ENCODE measurements at regions not wholly inside any gene's neighbourhood (a gene's known extent, or its start where the extent isn't known, plus 50 kb on each side); places are given as distances from the start of the nearest gene placed in this dataset.

DNA sequence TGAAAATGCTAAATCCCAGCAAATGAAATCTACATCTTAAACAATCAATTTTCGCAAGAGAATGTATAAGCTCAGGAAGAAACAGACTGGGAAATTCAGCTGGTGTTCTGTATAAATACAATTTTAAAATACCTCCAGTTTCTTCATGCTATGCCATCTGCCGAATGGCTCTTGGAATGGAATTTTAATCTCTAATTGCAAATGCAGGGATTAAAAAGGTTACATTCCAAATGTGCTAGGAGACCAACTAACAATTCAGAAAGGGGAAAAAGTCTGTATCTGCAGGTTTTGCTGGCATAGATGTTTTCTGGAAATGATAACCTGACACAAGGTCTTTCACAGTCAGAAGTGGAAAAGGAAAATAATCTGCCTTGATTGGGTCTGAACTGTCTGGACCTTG, 379.7 kb downstream of the MAT2B start:
- Histone ChIP-seq H3K9me3 (ENCODE audit: low read length) (no peaks in the 10 kb centered on the region), H3K4me1 (ENCODE audit: insufficient read depth, low read length, poor library complexity, severe bottlenecking) (no peaks in the 10 kb centered on the region), H4K20me1 (ENCODE audit: insufficient read depth, low read length) (no peaks in the 10 kb centered on the region), H3K36me3 (ENCODE audit: insufficient read depth, low read length) (no peaks in the 10 kb centered on the region), H3K27ac (ENCODE audit: low read depth, low read length, poor library complexity, severe bottlenecking) (no peak overlapping the region), H3K9me2 (ENCODE audit: insufficient read depth, low read length) (no peaks in the 10 kb centered on the region), H3K79me2 (ENCODE audit: insufficient read depth, low read depth, low read length) (no peaks in the 10 kb centered on the region), H3K4me2 (ENCODE audit: low read length) (no peak overlapping the region), H3K4me3 (ENCODE audit: low read depth, low read length, poor library complexity, severe bottlenecking) (no peak overlapping the region), H2AFZ (ENCODE audit: low read length) (no peak overlapping the region)
- ChIA-PET CTCF (ENCODE audit: unreplicated experiment) (no interaction called here), POLR2A (no interaction called here)
- TF ChIP-seq EZH2phosphoT487 (IDR thresholded peaks at IDR 0.05; ENCODE audit: borderline replicate concordance, low read depth, low read length): no peak
- TF ChIP-seq, protein P1, sequence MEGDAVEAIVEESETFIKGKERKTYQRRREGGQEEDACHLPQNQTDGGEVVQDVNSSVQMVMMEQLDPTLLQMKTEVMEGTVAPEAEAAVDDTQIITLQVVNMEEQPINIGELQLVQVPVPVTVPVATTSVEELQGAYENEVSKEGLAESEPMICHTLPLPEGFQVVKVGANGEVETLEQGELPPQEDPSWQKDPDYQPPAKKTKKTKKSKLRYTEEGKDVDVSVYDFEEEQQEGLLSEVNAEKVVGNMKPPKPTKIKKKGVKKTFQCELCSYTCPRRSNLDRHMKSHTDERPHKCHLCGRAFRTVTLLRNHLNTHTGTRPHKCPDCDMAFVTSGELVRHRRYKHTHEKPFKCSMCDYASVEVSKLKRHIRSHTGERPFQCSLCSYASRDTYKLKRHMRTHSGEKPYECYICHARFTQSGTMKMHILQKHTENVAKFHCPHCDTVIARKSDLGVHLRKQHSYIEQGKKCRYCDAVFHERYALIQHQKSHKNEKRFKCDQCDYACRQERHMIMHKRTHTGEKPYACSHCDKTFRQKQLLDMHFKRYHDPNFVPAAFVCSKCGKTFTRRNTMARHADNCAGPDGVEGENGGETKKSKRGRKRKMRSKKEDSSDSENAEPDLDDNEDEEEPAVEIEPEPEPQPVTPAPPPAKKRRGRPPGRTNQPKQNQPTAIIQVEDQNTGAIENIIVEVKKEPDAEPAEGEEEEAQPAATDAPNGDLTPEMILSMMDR (conservative IDR thresholded peaks at IDR 0.05; ENCODE audit: low read length): no peak
- no TSS peak for BruUV-seq (replicated peaks)
- intact Hi-C loops (cut with micrococcal nuclease; ENCODE audit: unreplicated experiment): no loop called here
- no peak for DNase-seq (ENCODE audit: low spot score)

DNA sequence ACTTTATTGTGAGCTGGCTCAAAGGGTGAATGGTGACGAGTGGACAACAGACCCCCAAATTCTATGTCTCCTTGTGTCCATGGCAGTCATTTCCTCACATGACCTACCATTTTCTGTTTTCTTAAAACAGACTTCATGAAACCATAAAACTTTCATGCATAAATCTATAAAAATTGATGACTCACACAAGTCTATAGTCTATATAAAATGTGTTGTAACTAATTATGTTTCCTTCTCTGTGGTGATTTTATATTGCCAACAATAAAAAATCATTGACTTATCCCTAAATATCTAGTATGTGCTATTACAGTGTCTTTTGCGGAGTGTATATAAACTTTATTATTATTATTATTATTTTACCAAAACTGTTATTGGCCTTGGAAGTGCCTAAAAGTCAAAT, 382.4 kb downstream of the MAT2B start:
- Histone ChIP-seq H2AFZ (ENCODE audit: low read length) (no peak overlapping the region), H3K4me2 (ENCODE audit: low read length) (no peak overlapping the region), H3K9me2 (ENCODE audit: insufficient read depth, low read length) (no peaks in the 10 kb centered on the region), H4K20me1 (ENCODE audit: insufficient read depth, low read length) (no peaks in the 10 kb centered on the region), H3K27ac (ENCODE audit: low read depth, low read length, poor library complexity, severe bottlenecking) (no peak overlapping the region), H3K9me3 (ENCODE audit: low read length) (no peaks in the 10 kb centered on the region), H3K36me3 (ENCODE audit: insufficient read depth, low read length) (no peaks in the 10 kb centered on the region), H3K4me3 (ENCODE audit: low read depth, low read length, poor library complexity, severe bottlenecking) (no peak overlapping the region), H3K4me1 (ENCODE audit: insufficient read depth, low read length, poor library complexity, severe bottlenecking) (no peaks in the 10 kb centered on the region), H3K79me2 (ENCODE audit: insufficient read depth, low read depth, low read length) (no peaks in the 10 kb centered on the region)
- no peak for DNase-seq (ENCODE audit: low spot score)
- intact Hi-C loops (cut with micrococcal nuclease; ENCODE audit: unreplicated experiment): no loop called here
- POLR2A ChIA-PET: no interaction called here
- BruUV-seq (replicated peaks): no TSS peak
- CTCF ChIA-PET (ENCODE audit: unreplicated experiment): no interaction called here
- TF ChIP-seq, protein P1 (conservative IDR thresholded peaks at IDR 0.05; ENCODE audit: low read length): no peak
- TF ChIP-seq EZH2phosphoT487 (IDR thresholded peaks at IDR 0.05; ENCODE audit: borderline replicate concordance, low read depth, low read length): no peak

DNA sequence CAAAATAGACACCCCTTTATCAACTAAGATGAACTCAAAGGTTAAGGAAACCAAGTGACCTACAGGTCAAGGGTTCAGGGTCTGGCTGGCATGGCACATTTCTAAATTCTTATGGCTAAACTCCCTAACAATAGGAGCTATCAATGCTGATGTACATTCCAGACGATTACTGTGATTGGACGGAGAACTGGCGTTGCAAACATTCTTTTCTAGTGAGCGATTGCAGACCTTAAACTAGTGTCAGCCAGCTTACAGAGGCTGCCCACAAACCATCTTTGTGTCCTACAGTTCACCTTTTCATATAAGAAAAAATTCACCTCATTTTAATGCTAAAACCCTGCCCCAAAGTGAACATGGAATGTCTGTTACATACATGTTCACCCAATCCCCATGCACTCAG, 382.9 kb downstream of the MAT2B start:
- CTCF ChIA-PET (ENCODE audit: unreplicated experiment): no interaction called here
- H3K9me3 ChIP-seq (ENCODE audit: low read length): no peaks in the 10 kb centered on the region
- intact Hi-C loops (cut with micrococcal nuclease; ENCODE audit: unreplicated experiment): no loop called here

More for the DNA sequence above, 382.9 kb downstream of the MAT2B start:
- no peak overlapping the region for H3K4me3 ChIP-seq (ENCODE audit: low read depth, low read length, poor library complexity, severe bottlenecking)
- no peak overlapping the region for H3K4me2 ChIP-seq (ENCODE audit: low read length)
- BruUV-seq (replicated peaks): no TSS peak
- H3K9me2 ChIP-seq (ENCODE audit: insufficient read depth, low read length): no peaks in the 10 kb centered on the region
- H2AFZ ChIP-seq (ENCODE audit: low read length): no peak overlapping the region
- no peaks in the 10 kb centered on the region for H3K36me3 ChIP-seq (ENCODE audit: insufficient read depth, low read length)
- no peaks in the 10 kb centered on the region for H3K4me1 ChIP-seq (ENCODE audit: insufficient read depth, low read length, poor library complexity, severe bottlenecking)
- H4K20me1 ChIP-seq (ENCODE audit: insufficient read depth, low read length): no peaks in the 10 kb centered on the region
- no peak overlapping the region for H3K27ac ChIP-seq (ENCODE audit: low read depth, low read length, poor library complexity, severe bottlenecking)
- TF ChIP-seq, protein P1 (conservative IDR thresholded peaks at IDR 0.05; ENCODE audit: low read length): no peak
- no peak for TF ChIP-seq EZH2phosphoT487 (IDR thresholded peaks at IDR 0.05; ENCODE audit: borderline replicate concordance, low read depth, low read length)
- POLR2A ChIA-PET: interaction anchor here (1.2 to 1.3 kb wide), 2 partner anchors 9 to 27 kb away, joined by 3 to 4 read pairs; no protein-coding TSS in a partner anchor
- DNase-seq (ENCODE audit: low spot score): no peak
- no peaks in the 10 kb centered on the region for H3K79me2 ChIP-seq (ENCODE audit: insufficient read depth, low read depth, low read length)
